ENCODE measurements at regions not wholly inside any gene's neighbourhood (a gene's known extent, or its start where the extent isn't known, plus 50 kb on each side); places are given as distances from the start of the nearest gene placed in this dataset.

- TF ChIP-seq EP300 (IDR thresholded peaks at IDR 0.05; ENCODE audit: low read depth): no peak
- TF ChIP-seq CTCF (IDR thresholded peaks at IDR 0.05): no peak
These were observed 248.7 kb downstream of the TFCP2L1 start for GRCh38 chr2:121036226-121036692.
